ENCODE measurements at regions not wholly inside any gene's neighbourhood (a gene's known extent, or its start where the extent isn't known, plus 50 kb on each side); places are given as distances from the start of the nearest gene placed in this dataset.

- WGBS (ENCODE audit: insufficient coverage) = 68% methylated on average over 5 of the region's 5 CpGs
- ATAC-seq (no peak), DNase-seq (no peak)
- Histone ChIP-seq H3K4me1 (ENCODE audit: control insufficient read depth, insufficient read depth, low read length) (no peaks in the 10 kb centered on the region), H3K4me3 (ENCODE audit: low read length) (no peak overlapping the region), H3K27me3 (ENCODE audit: control insufficient read depth, insufficient read depth, low read length) (no peaks in the 10 kb centered on the region), H3K27ac (ENCODE audit: low read length) (no peak overlapping the region), H3K36me3 (ENCODE audit: control insufficient read depth, insufficient read depth, low read length) (no peaks in the 10 kb centered on the region), H3K9me3 (ENCODE audit: control insufficient read depth, insufficient read depth, low read length) (peaks cover 6% of the 10 kb centered on the region)
- Mint-ChIP-seq H3K4me1 (no peaks in the 10 kb centered on the region), H3K27me3 (ENCODE audit: low read depth in 2 of 2) (no peaks in the 10 kb centered on the region), H3K4me3 (no peak overlapping the region), H3K36me3 (peaks cover 7% of the 10 kb centered on the region), H3K9me3 (peaks cover 11 to 20% of the 10 kb centered on the region in 2 donors), H3K27ac (no peak overlapping the region)
- intact Hi-C loops (cut with micrococcal nuclease) = no loop called here
- no peak for TF ChIP-seq CTCF (IDR thresholded peaks at IDR 0.05)
These were observed 176.7 kb downstream of the LYPLAL1 start for GRCh38 chr1:219350172-219350931.

- H3K27ac Mint-ChIP-seq = no peak overlapping the region
- Histone ChIP-seq H3K36me3 (ENCODE audit: control insufficient read depth, insufficient read depth, low read length) (no peaks in the 10 kb centered on the region), H3K27me3 (ENCODE audit: control insufficient read depth, insufficient read depth, low read length) (no peaks in the 10 kb centered on the region), H3K27ac (ENCODE audit: low read length) (no peak overlapping the region), H3K4me1 (ENCODE audit: control insufficient read depth, insufficient read depth, low read length) (no peaks in the 10 kb centered on the region), H3K9me3 (ENCODE audit: control insufficient read depth, insufficient read depth, low read length) (peaks cover 6% of the 10 kb centered on the region), H3K4me3 (ENCODE audit: low read length) (no peak overlapping the region)
- DNase-seq = no peak
- no peaks in the 10 kb centered on the region for H3K4me1 Mint-ChIP-seq
- H3K27me3 Mint-ChIP-seq (ENCODE audit: low read depth in 2 of 2) = no peaks in the 10 kb centered on the region
- H3K4me3 Mint-ChIP-seq = no peak overlapping the region
- intact Hi-C loops (cut with micrococcal nuclease) = no loop called here
- peaks cover 7% of the 10 kb centered on the region for H3K36me3 Mint-ChIP-seq
- no peak for ATAC-seq
- 83% methylated on average over 4 of the region's 5 CpGs for WGBS (ENCODE audit: insufficient coverage)
- no peak for TF ChIP-seq CTCF (IDR thresholded peaks at IDR 0.05)
- peaks cover 14 to 30% of the 10 kb centered on the region in 2 donors for H3K9me3 Mint-ChIP-seq
These were observed 174.3 kb downstream of the LYPLAL1 start for GRCh38 chr1:219347921-219348391.

- WGBS (ENCODE audit: insufficient coverage) = 92% methylated on average over 1 of the region's 1 CpG
These were observed 173.7 kb downstream of the LYPLAL1 start for GRCh38 chr1:219347376-219347775.

More at GRCh38 chr1:219347376-219347775, 173.7 kb downstream of the LYPLAL1 start:
- Mint-ChIP-seq H3K4me3 (no peak overlapping the region), H3K9me3 (peaks cover 14 to 30% of the 10 kb centered on the region in 2 donors), H3K36me3 (peaks cover 7% of the 10 kb centered on the region), H3K27me3 (ENCODE audit: low read depth in 2 of 2) (no peaks in the 10 kb centered on the region), H3K4me1 (no peaks in the 10 kb centered on the region), H3K27ac (no peak overlapping the region)
- H3K36me3 ChIP-seq (ENCODE audit: control insufficient read depth, insufficient read depth, low read length) = no peaks in the 10 kb centered on the region
- intact Hi-C loops (cut with micrococcal nuclease) = no loop called here
- H3K27me3 ChIP-seq (ENCODE audit: control insufficient read depth, insufficient read depth, low read length) = no peaks in the 10 kb centered on the region
- ATAC-seq = no peak
- peaks cover 6% of the 10 kb centered on the region for H3K9me3 ChIP-seq (ENCODE audit: control insufficient read depth, insufficient read depth, low read length)
- H3K27ac ChIP-seq (ENCODE audit: low read length) = no peak overlapping the region
- H3K4me3 ChIP-seq (ENCODE audit: low read length) = no peak overlapping the region
- H3K4me1 ChIP-seq (ENCODE audit: control insufficient read depth, insufficient read depth, low read length) = no peaks in the 10 kb centered on the region
- DNase-seq = no peak
- no peak for TF ChIP-seq CTCF (IDR thresholded peaks at IDR 0.05)

Data from natural killer cell (primary cell).